ENCODE measurements at regions not wholly inside any gene's neighbourhood (a gene's known extent, or its start where the extent isn't known, plus 50 kb on each side); places are given as distances from the start of the nearest gene placed in this dataset.

DNA sequence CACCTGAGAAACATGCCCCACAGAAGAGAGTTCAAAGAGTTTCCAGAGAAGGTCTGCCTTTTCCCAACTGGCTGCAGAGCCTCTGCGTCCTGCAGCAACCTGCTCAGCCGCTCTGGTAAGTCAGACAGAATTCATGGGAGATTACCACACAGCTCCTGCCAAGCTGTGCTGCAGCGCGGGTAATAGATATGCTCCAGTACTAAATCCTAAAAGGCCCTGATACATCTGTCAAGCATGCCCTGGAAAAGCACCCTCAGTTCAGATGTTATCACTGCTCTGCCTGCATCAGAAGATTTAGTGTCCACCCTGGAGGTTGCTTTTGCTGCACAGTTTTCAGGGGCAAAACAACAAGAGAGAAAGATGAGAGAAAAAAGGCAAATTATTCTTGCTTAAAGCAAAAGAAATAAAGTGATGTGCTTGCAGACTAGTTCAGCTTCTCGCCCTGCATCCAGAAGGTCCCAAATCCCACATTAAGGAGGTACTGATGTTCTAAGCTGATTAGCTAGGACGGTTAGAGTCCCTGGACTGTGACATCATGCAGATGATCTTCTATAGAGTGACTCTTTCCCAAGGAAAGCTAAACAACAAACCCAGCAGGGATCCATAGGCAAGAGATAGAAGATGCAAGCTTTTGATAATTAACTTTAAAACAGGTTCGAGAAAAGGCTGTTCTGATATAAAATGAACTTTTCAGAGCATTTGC, 488.6 kb downstream of the BCL11A start:
- no peak for TF ChIP-seq EZH2phosphoT487 (IDR thresholded peaks at IDR 0.05; ENCODE audit: low read depth)
- TF ChIP-seq, protein P1, sequence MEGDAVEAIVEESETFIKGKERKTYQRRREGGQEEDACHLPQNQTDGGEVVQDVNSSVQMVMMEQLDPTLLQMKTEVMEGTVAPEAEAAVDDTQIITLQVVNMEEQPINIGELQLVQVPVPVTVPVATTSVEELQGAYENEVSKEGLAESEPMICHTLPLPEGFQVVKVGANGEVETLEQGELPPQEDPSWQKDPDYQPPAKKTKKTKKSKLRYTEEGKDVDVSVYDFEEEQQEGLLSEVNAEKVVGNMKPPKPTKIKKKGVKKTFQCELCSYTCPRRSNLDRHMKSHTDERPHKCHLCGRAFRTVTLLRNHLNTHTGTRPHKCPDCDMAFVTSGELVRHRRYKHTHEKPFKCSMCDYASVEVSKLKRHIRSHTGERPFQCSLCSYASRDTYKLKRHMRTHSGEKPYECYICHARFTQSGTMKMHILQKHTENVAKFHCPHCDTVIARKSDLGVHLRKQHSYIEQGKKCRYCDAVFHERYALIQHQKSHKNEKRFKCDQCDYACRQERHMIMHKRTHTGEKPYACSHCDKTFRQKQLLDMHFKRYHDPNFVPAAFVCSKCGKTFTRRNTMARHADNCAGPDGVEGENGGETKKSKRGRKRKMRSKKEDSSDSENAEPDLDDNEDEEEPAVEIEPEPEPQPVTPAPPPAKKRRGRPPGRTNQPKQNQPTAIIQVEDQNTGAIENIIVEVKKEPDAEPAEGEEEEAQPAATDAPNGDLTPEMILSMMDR (IDR thresholded peaks at IDR 0.05; ENCODE audit: low read depth, low read length): no peak
- no peaks in the 10 kb centered on the region for H3K36me3 ChIP-seq (replicated peaks; ENCODE audit: low read depth, low read length)
- no peaks in the 10 kb centered on the region for H3K79me2 ChIP-seq (ENCODE audit: low read length)
- H3K9ac ChIP-seq (ENCODE audit: low read length): no peak overlapping the region
- H3K4me3 ChIP-seq (ENCODE audit: low read length): no peak overlapping the region
- no peak overlapping the region for H3K4me2 ChIP-seq (ENCODE audit: low read length)
- no peaks in the 10 kb centered on the region for H3K9me3 ChIP-seq (ENCODE audit: insufficient read depth, low read length)
- no peaks in the 10 kb centered on the region for H4K20me1 ChIP-seq (ENCODE audit: insufficient read depth, low read length)
- no peak overlapping the region for H2AFZ ChIP-seq (ENCODE audit: low read depth, low read length)
- peaks cover 71% of the 10 kb centered on the region for H3K4me1 ChIP-seq (ENCODE audit: low read length)
- H3K27me3 ChIP-seq (ENCODE audit: low read depth, low read length): no peaks in the 10 kb centered on the region
- H3K27ac ChIP-seq (ENCODE audit: low read length): no peak overlapping the region

DNA sequence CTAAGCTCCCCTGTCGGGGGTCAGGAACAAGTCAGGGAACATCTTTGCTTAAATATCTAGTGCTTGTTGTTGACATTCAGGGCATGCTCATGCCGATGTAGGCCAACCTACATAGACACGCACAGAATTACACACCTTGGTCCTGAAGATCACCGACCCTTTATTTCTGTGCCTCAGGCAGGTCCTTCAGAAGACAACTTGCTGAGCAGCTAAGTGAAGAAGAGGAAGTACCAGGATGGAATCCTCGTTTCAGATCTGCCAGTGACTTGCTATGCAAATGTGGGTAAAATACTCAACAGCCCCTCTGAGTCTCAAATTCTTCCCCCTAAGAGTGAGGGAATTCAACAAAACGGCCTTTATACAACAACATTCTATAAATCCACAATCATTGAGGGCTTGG, 494.7 kb downstream of the BCL11A start:
- Histone ChIP-seq H3K4me2 (ENCODE audit: low read length) (peak overlapping the region; percentile 59), H3K9ac (ENCODE audit: low read length) (peak overlapping the region; percentile 26; the same call in 1 of the 2 replicates), H3K36me3 (replicated peaks; ENCODE audit: low read depth, low read length) (no peaks in the 10 kb centered on the region), H3K27ac (ENCODE audit: low read length) (peak overlapping the region; percentile 80), H3K9me3 (ENCODE audit: insufficient read depth, low read length) (no peaks in the 10 kb centered on the region), H3K4me3 (ENCODE audit: low read length) (peak overlapping the region; percentile 51), H4K20me1 (ENCODE audit: insufficient read depth, low read length) (no peaks in the 10 kb centered on the region), H3K4me1 (ENCODE audit: low read length) (peaks cover 45% of the 10 kb centered on the region), H3K79me2 (ENCODE audit: low read length) (no peaks in the 10 kb centered on the region), H3K27me3 (ENCODE audit: low read depth, low read length) (no peaks in the 10 kb centered on the region), H2AFZ (ENCODE audit: low read depth, low read length) (peak overlapping the region; percentile 24)
- TF ChIP-seq, protein P1 (IDR thresholded peaks at IDR 0.05; ENCODE audit: low read depth, low read length): no peak
- no peak for TF ChIP-seq EZH2phosphoT487 (IDR thresholded peaks at IDR 0.05; ENCODE audit: low read depth)

DNA sequence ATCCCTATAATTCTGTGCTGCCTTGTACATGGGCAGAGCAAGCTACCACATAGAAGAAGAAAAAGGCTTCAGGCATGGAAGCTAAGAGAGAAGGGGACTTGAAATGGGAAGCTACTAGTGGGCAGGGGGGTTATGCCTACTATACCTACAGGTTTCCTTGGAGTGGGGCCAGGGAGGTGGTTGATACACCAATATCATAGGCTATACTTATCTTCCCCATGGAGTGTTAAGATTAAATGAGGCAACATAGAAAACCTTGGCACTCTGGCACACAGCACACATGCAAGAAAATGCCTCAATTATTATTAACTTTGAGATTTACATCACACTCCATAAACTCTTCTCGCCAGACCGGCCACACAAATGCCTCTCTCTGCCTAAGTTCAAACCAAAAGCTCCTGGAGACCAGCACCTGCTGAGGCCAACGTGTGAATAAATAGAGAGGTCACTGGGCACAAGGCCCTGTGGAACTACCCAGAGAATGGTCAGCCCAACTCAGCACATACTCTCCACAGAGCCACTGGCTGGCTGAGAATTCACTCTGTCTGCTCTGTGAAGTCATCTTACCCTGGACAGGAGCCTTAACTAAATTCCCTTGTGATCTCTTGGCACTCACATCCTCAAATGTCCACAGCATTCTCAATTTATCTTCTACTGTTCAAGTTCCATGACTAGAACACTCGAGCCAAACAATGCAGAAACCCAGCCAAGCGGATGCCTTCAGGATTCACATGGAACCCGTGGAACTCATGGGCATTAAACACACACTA, 498.7 kb downstream of the BCL11A start:
- Histone ChIP-seq H3K27me3 (ENCODE audit: low read depth, low read length) (no peaks in the 10 kb centered on the region), H2AFZ (ENCODE audit: low read depth, low read length) (no peak overlapping the region), H3K36me3 (replicated peaks; ENCODE audit: low read depth, low read length) (no peaks in the 10 kb centered on the region), H3K4me1 (ENCODE audit: low read length) (peaks cover 18% of the 10 kb centered on the region), H3K9me3 (ENCODE audit: insufficient read depth, low read length) (no peaks in the 10 kb centered on the region), H3K79me2 (ENCODE audit: low read length) (no peaks in the 10 kb centered on the region), H3K4me2 (ENCODE audit: low read length) (no peak overlapping the region), H4K20me1 (ENCODE audit: insufficient read depth, low read length) (no peaks in the 10 kb centered on the region), H3K9ac (ENCODE audit: low read length) (no peak overlapping the region), H3K27ac (ENCODE audit: low read length) (no peak overlapping the region), H3K4me3 (ENCODE audit: low read length) (no peak overlapping the region)
- TF ChIP-seq, protein P1 (IDR thresholded peaks at IDR 0.05; ENCODE audit: low read depth, low read length): no peak

DNA sequence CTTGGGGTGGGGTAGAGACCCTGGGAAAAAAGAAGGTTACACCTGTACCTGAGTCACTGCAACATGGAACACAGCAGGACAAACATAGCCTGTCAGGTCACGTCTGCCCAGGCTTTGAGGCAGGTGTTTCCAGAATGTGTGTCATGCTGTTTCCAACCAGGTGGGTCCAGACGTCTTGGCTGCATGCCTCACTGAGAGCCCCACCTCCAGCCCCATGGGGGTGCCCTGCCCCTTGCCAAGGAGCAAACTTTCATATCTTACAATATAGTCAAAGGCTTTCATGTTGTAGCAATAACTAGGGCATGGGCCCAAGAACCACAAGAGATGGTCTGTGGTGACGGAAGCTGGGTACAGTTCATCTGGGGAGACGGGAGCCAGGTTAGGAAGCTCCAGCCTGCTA, 499.7 kb downstream of the BCL11A start:
- Histone ChIP-seq H2AFZ (ENCODE audit: low read depth, low read length) (no peak overlapping the region), H3K4me1 (ENCODE audit: low read length) (peaks cover 8% of the 10 kb centered on the region), H3K9ac (ENCODE audit: low read length) (no peak overlapping the region), H3K27ac (ENCODE audit: low read length) (no peak overlapping the region), H3K9me3 (ENCODE audit: insufficient read depth, low read length) (no peaks in the 10 kb centered on the region), H3K4me3 (ENCODE audit: low read length) (no peak overlapping the region), H4K20me1 (ENCODE audit: insufficient read depth, low read length) (no peaks in the 10 kb centered on the region), H3K79me2 (ENCODE audit: low read length) (no peaks in the 10 kb centered on the region), H3K27me3 (ENCODE audit: low read depth, low read length) (no peaks in the 10 kb centered on the region), H3K36me3 (replicated peaks; ENCODE audit: low read depth, low read length) (no peaks in the 10 kb centered on the region), H3K4me2 (ENCODE audit: low read length) (no peak overlapping the region)
- TF ChIP-seq EZH2phosphoT487 (IDR thresholded peaks at IDR 0.05; ENCODE audit: low read depth): no peak

Data from OCI-LY3 (cell line).